PC-9 (cell line): ENCODE measurements at regions not wholly inside any gene's neighbourhood (a gene's known extent, or its start where the extent isn't known, plus 50 kb on each side); places are given as distances from the start of the nearest gene placed in this dataset.

Experiments
- BruUV-seq: library from RNA; stranded (reverse); fragments of 400-500 nt; replicated peaks from 2 replicates; lab custom pipeline; 2021; lab: Mats Ljungman, UMichigan
- CTCF ChIA-PET: fragments of 300-600 bp; sonication (Branson Sonifier 250); formaldehyde crosslinking; loops from one replicate; lab custom pipeline; 2022; ENCODE audit warnings: antibody characterized with exemption; lab: Charles Lee
- POLR2A ChIA-PET: fragments of 300-600 bp; sonication (Branson Sonifier 250); formaldehyde crosslinking; loops from one replicate; lab custom pipeline; 2022; ENCODE audit warnings: antibody characterized with exemption; ENCODE audit not compliant: unreplicated experiment; lab: Charles Lee
- DNase-seq, 2 experiments: peaks; one replicate each; pipeline versions ENCODE4 v3.0.0 to v3.0.0-alpha.2; 2015 to 2022; ENCODE audit warnings: mixed read lengths in 1 of 2
- H2AFZ ChIP-seq: fragments of 200-600 bp; sonication (generic); 2 replicates; pipeline ENCODE4 v1.8.1; 2017; ENCODE audit warnings: antibody characterized with exemption
- H3F3A ChIP-seq: fragments of 200-600 bp; sonication (generic); 2 replicates; pipeline ENCODE4 v1.8.1; 2017; ENCODE audit warnings: antibody characterized with exemption, mild to moderate bottlenecking, low read depth; ENCODE audit not compliant: insufficient read depth
- H3K27ac ChIP-seq: fragments of 200-600 bp; sonication (generic); 2 replicates; pipeline ENCODE4 v1.6.1; 2016; ENCODE audit warnings: mixed run types
- H3K27me3 ChIP-seq: fragments of 200-600 bp; sonication (generic); 2 replicates; pipeline ENCODE4 v1.6.1; 2016; ENCODE audit warnings: low read depth, mixed run types; ENCODE audit not compliant: insufficient read depth
- H3K36me3 ChIP-seq: fragments of 200-600 bp; sonication (generic); 2 replicates; pipeline ENCODE4 v1.6.1; 2016; ENCODE audit warnings: low read depth, mixed run types
- H3K4me1 ChIP-seq: fragments of 200-600 bp; sonication (generic); replicated peaks from 2 replicates; pipeline ENCODE4 v1.6.1; 2016; ENCODE audit warnings: mixed run types; ENCODE audit not compliant: insufficient read depth
- H3K4me2 ChIP-seq: fragments of 200-600 bp; sonication (generic); 2 replicates; pipeline ENCODE4 v1.6.1; 2017; ENCODE audit warnings: mixed run types
- H3K4me3 ChIP-seq: fragments of 200-600 bp; sonication (generic); 2 replicates; pipeline ENCODE4 v1.6.1; 2016; ENCODE audit warnings: mixed run types
- H3K79me2 ChIP-seq: fragments of 200-600 bp; sonication (generic); 2 replicates; pipeline ENCODE4 v1.6.1; 2017; ENCODE audit warnings: low read depth, mixed run types
- H3K9me2 ChIP-seq: fragments of 200-600 bp; sonication (generic); 2 replicates; pipeline ENCODE4 v1.8.1; 2017; ENCODE audit warnings: mild to moderate bottlenecking; ENCODE audit not compliant: insufficient read depth
- H3K9me3 ChIP-seq: fragments of 200-600 bp; sonication (generic); 2 replicates; pipeline ENCODE4 v1.8.1; 2016; ENCODE audit warnings: low read depth; ENCODE audit not compliant: insufficient read depth
- H4K20me1 ChIP-seq: fragments of 200-600 bp; sonication (generic); 2 replicates; pipeline ENCODE4 v1.8.1; 2017; ENCODE audit not compliant: insufficient read depth
- EZH2 ChIP-seq: fragments of 200-600 bp; sonication (generic); IDR thresholded peaks from 2 replicates; pipeline ENCODE4 v1.8.0; 2017; ENCODE audit warnings: antibody characterized with exemption, low read depth
- intact Hi-C: fragments of 100-400 bp; cut with micrococcal nuclease; formaldehyde crosslinking; loops from one replicate; pipeline ENCODE4 v1.10.0; 2022; ENCODE audit not compliant: unreplicated experiment
- TF ChIP-seq, protein P1 (sequence below): fragments of 200-600 bp; sonication (generic); conservative IDR thresholded peaks from 2 replicates; pipeline ENCODE4 v1.6.1; 2017; ENCODE audit warnings: mixed run types, antibody characterized with exemption, mild to moderate bottlenecking, moderate library complexity

- Histone ChIP-seq H3K36me3 (no peaks in the 10 kb centered on the region), H3K79me2 (no peaks in the 10 kb centered on the region), H4K20me1 (no peaks in the 10 kb centered on the region), H3K27me3 (peaks cover 57% of the 10 kb centered on the region), H3F3A (no peaks in the 10 kb centered on the region), H2AFZ (no peak overlapping the region), H3K9me2 (no peaks in the 10 kb centered on the region), H3K27ac (no peak overlapping the region), H3K4me1 (no peaks in the 10 kb centered on the region), H3K4me2 (no peak overlapping the region), H3K4me3 (no peak overlapping the region), H3K9me3 (no peaks in the 10 kb centered on the region)
- no peak for DNase-seq
- POLR2A ChIA-PET: no interaction called here
- CTCF ChIA-PET: no interaction called here
- intact Hi-C loops: no loop called here
- TF ChIP-seq EZH2: no peak
- TF ChIP-seq, protein P1, sequence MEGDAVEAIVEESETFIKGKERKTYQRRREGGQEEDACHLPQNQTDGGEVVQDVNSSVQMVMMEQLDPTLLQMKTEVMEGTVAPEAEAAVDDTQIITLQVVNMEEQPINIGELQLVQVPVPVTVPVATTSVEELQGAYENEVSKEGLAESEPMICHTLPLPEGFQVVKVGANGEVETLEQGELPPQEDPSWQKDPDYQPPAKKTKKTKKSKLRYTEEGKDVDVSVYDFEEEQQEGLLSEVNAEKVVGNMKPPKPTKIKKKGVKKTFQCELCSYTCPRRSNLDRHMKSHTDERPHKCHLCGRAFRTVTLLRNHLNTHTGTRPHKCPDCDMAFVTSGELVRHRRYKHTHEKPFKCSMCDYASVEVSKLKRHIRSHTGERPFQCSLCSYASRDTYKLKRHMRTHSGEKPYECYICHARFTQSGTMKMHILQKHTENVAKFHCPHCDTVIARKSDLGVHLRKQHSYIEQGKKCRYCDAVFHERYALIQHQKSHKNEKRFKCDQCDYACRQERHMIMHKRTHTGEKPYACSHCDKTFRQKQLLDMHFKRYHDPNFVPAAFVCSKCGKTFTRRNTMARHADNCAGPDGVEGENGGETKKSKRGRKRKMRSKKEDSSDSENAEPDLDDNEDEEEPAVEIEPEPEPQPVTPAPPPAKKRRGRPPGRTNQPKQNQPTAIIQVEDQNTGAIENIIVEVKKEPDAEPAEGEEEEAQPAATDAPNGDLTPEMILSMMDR: no peak
- no TSS peak for BruUV-seq
Observed at GRCh38 chr16:5649762-5650743, 552.5 kb upstream of the EEF2KMT start.

DNA sequence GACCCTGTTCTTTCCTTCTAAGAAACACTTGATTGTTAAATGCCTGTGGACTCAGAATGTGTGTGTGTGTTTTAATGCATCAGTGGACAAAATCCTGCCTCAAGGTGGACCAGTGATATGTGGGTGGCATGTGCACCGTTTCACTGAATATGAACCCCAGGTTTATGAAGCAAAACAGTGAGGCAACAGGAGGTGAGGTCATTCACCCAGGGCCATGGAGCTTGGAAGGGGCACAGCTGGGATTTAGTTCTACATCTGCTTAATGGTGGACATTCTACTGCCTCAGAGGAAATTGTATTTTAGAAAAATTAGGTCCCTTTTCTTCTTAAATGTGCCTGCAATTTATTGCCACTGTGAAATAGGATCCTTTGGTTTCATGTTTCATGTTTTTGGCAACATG is 549.5 kb upstream of the EEF2KMT start:
- no peaks in the 10 kb centered on the region for H4K20me1 ChIP-seq
- no TSS peak for BruUV-seq
- POLR2A ChIA-PET: no interaction called here
- no peak for DNase-seq
- no peaks in the 10 kb centered on the region for H3K9me2 ChIP-seq
- H3K27me3 ChIP-seq: peaks cover 56% of the 10 kb centered on the region
- H3K4me3 ChIP-seq: no peak overlapping the region
- H3K9me3 ChIP-seq: no peaks in the 10 kb centered on the region
- H3F3A ChIP-seq: no peaks in the 10 kb centered on the region
- no peak overlapping the region for H3K4me2 ChIP-seq
- intact Hi-C loops: no loop called here
- no peak overlapping the region for H3K27ac ChIP-seq
- no peaks in the 10 kb centered on the region for H3K79me2 ChIP-seq
- no peaks in the 10 kb centered on the region for H3K4me1 ChIP-seq
- no peaks in the 10 kb centered on the region for H3K36me3 ChIP-seq
- no peak for TF ChIP-seq EZH2
- TF ChIP-seq, protein P1: no peak
- CTCF ChIA-PET: no interaction called here
- no peak overlapping the region for H2AFZ ChIP-seq

GRCh38 chr16:5643855-5644531 is 546.4 kb upstream of the EEF2KMT start:
- Histone ChIP-seq H4K20me1 (no peaks in the 10 kb centered on the region), H3K27me3 (peaks cover 32% of the 10 kb centered on the region), H2AFZ (no peak overlapping the region), H3K27ac (no peak overlapping the region), H3K4me2 (no peak overlapping the region), H3F3A (peaks cover 8% of the 10 kb centered on the region; the same call in 1 of the 2 replicates), H3K36me3 (no peaks in the 10 kb centered on the region), H3K79me2 (no peaks in the 10 kb centered on the region), H3K9me3 (no peaks in the 10 kb centered on the region), H3K4me3 (no peak overlapping the region), H3K9me2 (no peaks in the 10 kb centered on the region), H3K4me1 (no peaks in the 10 kb centered on the region)
- no peak for DNase-seq
- no peak for TF ChIP-seq EZH2
- TF ChIP-seq, protein P1: no peak
- CTCF ChIA-PET: no interaction called here
- BruUV-seq: no TSS peak
- POLR2A ChIA-PET: no interaction called here
- intact Hi-C loops: no loop called here
